Activated naive CD8-positive, alpha-beta T cell treated with anti-CD3 and anti-CD28 coated beads, Interleukin-2, amount 50 U/mL, for 24 hours (primary cell): ENCODE measurements at regions not wholly inside any gene's neighbourhood (a gene's known extent, or its start where the extent isn't known, plus 50 kb on each side); places are given as distances from the start of the nearest gene placed in this dataset.

Source experiments
- ATAC-seq: fragments of 150-1000 bp; cut with Tn5 transposase; one replicate; pipeline ENCODE4 v1.10.0; 2021
- DNase-seq: peaks from one replicate; pipeline ENCODE4 v3.0.0; 2021
- H3K27ac Mint-ChIP-seq: one replicate; pipeline ENCODE4 v1.8.0; 2021; ENCODE audit warnings: mild to moderate bottlenecking, mixed read lengths
- H3K27me3 Mint-ChIP-seq: one replicate; pipeline ENCODE4 v1.8.0; 2021; ENCODE audit warnings: mixed read lengths
- H3K36me3 Mint-ChIP-seq: one replicate; pipeline ENCODE4 v1.8.0; 2021; ENCODE audit warnings: low read depth, mixed read lengths
- H3K4me1 Mint-ChIP-seq: one replicate; pipeline ENCODE4 v1.8.0; 2021; ENCODE audit warnings: mixed read lengths
- H3K4me3 Mint-ChIP-seq: one replicate; pipeline ENCODE4 v1.8.0; 2021; ENCODE audit warnings: mild to moderate bottlenecking, moderate library complexity, mixed read lengths
- H3K9me3 Mint-ChIP-seq: one replicate; pipeline ENCODE4 v1.8.0; 2021; ENCODE audit warnings: mixed read lengths

DNA sequence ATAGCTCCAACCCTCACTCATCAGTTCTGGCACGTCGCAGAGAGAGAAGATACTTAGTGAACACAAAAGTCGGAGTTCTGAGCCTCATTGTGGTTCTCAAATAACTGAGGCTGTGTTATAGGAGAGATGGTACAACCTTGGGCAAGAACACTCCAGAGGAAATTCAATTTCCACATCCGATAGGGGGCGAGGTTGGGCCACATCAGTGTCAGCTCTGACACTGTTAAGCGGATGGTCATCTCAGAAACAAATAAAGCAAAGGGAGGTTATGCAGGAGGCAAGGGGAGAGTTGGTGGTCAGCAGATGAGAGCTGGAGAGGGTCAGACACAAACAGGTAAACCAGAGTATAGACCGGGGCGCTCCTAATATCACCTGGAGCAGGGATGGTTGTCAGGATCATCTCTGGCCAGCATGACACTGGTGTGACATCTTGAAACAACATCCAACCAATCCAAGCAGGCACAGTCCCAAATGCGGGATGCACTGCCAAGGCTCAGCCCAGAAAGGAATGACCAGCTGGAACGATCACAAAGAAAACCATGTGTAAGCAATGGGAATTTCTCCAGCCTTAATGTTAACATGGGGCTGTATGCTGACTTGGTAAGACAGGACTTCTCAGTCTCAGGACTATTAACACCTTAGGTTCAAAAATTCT is 331.8 kb downstream of the HACE1 start:
- no peak overlapping the region for H3K27ac Mint-ChIP-seq
- ATAC-seq (no peak), DNase-seq (peak; percentile 4)
- H3K4me1 Mint-ChIP-seq, result peaks cover 1% of the 10 kb centered on the region
- no peaks in the 10 kb centered on the region for H3K36me3 Mint-ChIP-seq
- H3K4me3 Mint-ChIP-seq, result no peak overlapping the region
- peaks cover 17% of the 10 kb centered on the region for H3K27me3 Mint-ChIP-seq
- H3K9me3 Mint-ChIP-seq, result no peaks in the 10 kb centered on the region

GRCh38 chr6:104527311-104527710 is 332.4 kb downstream of the HACE1 start:
- Mint-ChIP-seq H3K4me1 (peaks cover 1% of the 10 kb centered on the region), H3K36me3 (no peaks in the 10 kb centered on the region), H3K27me3 (peaks cover 17% of the 10 kb centered on the region), H3K9me3 (no peaks in the 10 kb centered on the region), H3K4me3 (no peak overlapping the region), H3K27ac (no peak overlapping the region)
- no peak for ATAC-seq
- DNase-seq, result no peak

GRCh38 chr6:104526376-104526775 is 333.3 kb downstream of the HACE1 start:
- Mint-ChIP-seq H3K36me3 (no peaks in the 10 kb centered on the region), H3K27ac (no peak overlapping the region), H3K4me3 (no peak overlapping the region), H3K27me3 (peaks cover 17% of the 10 kb centered on the region), H3K9me3 (no peaks in the 10 kb centered on the region), H3K4me1 (peaks cover 1% of the 10 kb centered on the region)
- DNase-seq, result no peak
- no peak for ATAC-seq

- H3K27ac Mint-ChIP-seq, result no peak overlapping the region
These were observed 333.9 kb downstream of the HACE1 start for GRCh38 chr6:104525677-104526322.

GRCh38 chr6:104522533-104522932 is 337.2 kb downstream of the HACE1 start:
- Mint-ChIP-seq H3K27me3 (peaks cover 23% of the 10 kb centered on the region), H3K4me3 (no peak overlapping the region), H3K27ac (no peak overlapping the region), H3K4me1 (peaks cover 1% of the 10 kb centered on the region), H3K9me3 (no peaks in the 10 kb centered on the region), H3K36me3 (no peaks in the 10 kb centered on the region)
- no peak for DNase-seq
- ATAC-seq, result no peak

More at GRCh38 chr6:104525677-104526322, 333.9 kb downstream of the HACE1 start:
- H3K4me3 Mint-ChIP-seq, result peak overlapping the region; percentile 49
- peaks cover 17% of the 10 kb centered on the region for H3K27me3 Mint-ChIP-seq
- H3K36me3 Mint-ChIP-seq, result no peaks in the 10 kb centered on the region
- no peaks in the 10 kb centered on the region for H3K9me3 Mint-ChIP-seq
- peaks cover 1% of the 10 kb centered on the region for H3K4me1 Mint-ChIP-seq
- ATAC-seq (peak; percentile 87), DNase-seq (peak; percentile 66)

DNA sequence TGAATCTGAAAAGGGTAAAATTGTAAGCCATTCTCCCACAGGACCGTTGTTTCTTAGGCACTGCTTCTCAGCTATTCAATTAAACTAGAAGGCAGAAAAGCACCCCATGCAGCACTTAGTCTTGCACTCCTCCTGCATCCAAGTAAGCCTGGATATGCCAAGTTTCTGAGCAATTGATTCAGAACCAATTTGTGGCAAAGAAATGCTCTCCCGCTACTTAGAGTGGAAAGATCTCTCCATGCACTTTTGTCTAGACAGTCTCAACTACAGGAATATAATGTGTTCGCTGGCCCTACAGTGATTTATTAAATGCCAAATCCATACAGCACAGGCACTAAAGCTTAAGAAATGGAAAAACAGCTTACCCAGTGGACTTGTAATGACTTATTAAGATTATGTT is 338.5 kb downstream of the HACE1 start:
- no peak for ATAC-seq
- peaks cover 1% of the 10 kb centered on the region for H3K4me1 Mint-ChIP-seq
- H3K9me3 Mint-ChIP-seq, result no peaks in the 10 kb centered on the region
- no peak for DNase-seq
- no peak overlapping the region for H3K4me3 Mint-ChIP-seq
- peaks cover 20% of the 10 kb centered on the region for H3K27me3 Mint-ChIP-seq
- no peaks in the 10 kb centered on the region for H3K36me3 Mint-ChIP-seq
- H3K27ac Mint-ChIP-seq, result no peak overlapping the region

- H3K36me3 Mint-ChIP-seq, result no peaks in the 10 kb centered on the region
- no peaks in the 10 kb centered on the region for H3K9me3 Mint-ChIP-seq
- H3K27ac Mint-ChIP-seq, result no peak overlapping the region
These were observed 340.2 kb downstream of the HACE1 start for GRCh38 chr6:104519566-104519965.

DNA sequence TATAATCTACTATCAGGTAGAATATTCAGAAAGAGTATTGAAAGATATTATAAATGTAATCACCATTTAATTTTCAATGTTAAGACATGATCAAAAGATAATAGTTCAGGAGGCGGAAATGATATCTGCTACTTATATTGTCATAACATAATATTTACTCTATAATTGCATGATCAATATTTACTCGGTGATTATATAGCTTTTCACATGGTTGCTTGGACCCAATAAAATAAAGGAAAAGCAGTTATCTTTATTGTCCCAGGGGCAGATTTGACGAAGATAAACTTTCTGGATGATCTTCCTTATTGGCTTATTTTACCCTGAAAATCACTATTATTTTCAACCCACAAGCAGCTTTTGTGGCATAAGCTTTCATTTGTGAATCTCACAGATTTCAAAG is 350.4 kb downstream of the HACE1 start:
- DNase-seq (no peak), ATAC-seq (no peak)
- Mint-ChIP-seq H3K9me3 (no peaks in the 10 kb centered on the region), H3K4me1 (no peaks in the 10 kb centered on the region), H3K27me3 (peaks cover 2% of the 10 kb centered on the region), H3K27ac (no peak overlapping the region), H3K36me3 (no peaks in the 10 kb centered on the region), H3K4me3 (no peak overlapping the region)

More at GRCh38 chr6:104519566-104519965, 340.2 kb downstream of the HACE1 start:
- DNase-seq (no peak), ATAC-seq (no peak)
- Mint-ChIP-seq H3K4me3 (no peak overlapping the region), H3K4me1 (no peaks in the 10 kb centered on the region), H3K27me3 (peaks cover 13% of the 10 kb centered on the region)

- Mint-ChIP-seq H3K36me3 (no peaks in the 10 kb centered on the region), H3K27me3 (peaks cover 2% of the 10 kb centered on the region), H3K27ac (no peak overlapping the region), H3K4me3 (no peak overlapping the region), H3K9me3 (no peaks in the 10 kb centered on the region), H3K4me1 (no peaks in the 10 kb centered on the region)
- ATAC-seq (no peak), DNase-seq (no peak)
These were observed 353.3 kb downstream of the HACE1 start for GRCh38 chr6:104506429-104506828.

DNA sequence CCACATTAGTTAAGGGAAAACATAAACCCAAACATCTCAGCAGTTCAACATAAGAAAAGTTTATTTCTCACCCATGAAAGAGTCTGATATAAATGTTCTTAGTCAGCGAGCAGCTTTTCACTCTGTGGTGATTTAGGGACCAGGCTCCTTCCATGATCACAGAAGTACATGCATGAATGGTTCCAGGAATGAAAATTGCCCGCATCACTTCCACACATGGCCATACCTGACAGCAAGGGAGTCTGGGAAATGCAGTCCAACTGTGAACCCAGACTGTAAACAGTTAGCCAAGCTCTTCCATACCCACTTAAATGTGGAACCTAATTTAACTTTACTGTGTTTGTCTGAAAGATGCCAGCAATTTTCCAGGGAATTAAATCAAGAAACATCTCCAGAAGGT is 353.9 kb downstream of the HACE1 start:
- ATAC-seq (no peak), DNase-seq (no peak)
- Mint-ChIP-seq H3K27ac (no peak overlapping the region), H3K36me3 (no peaks in the 10 kb centered on the region), H3K9me3 (no peaks in the 10 kb centered on the region), H3K4me1 (no peaks in the 10 kb centered on the region), H3K27me3 (peaks cover 2% of the 10 kb centered on the region), H3K4me3 (no peak overlapping the region)

- no peaks in the 10 kb centered on the region for H3K27me3 Mint-ChIP-seq
- H3K4me1 Mint-ChIP-seq, result no peaks in the 10 kb centered on the region
- ATAC-seq, result no peak
- DNase-seq, result no peak
- H3K9me3 Mint-ChIP-seq, result no peaks in the 10 kb centered on the region
- no peak overlapping the region for H3K27ac Mint-ChIP-seq
- H3K36me3 Mint-ChIP-seq, result no peaks in the 10 kb centered on the region
- H3K4me3 Mint-ChIP-seq, result no peak overlapping the region
These were observed 359.5 kb downstream of the HACE1 start for GRCh38 chr6:104500265-104500664.

DNA sequence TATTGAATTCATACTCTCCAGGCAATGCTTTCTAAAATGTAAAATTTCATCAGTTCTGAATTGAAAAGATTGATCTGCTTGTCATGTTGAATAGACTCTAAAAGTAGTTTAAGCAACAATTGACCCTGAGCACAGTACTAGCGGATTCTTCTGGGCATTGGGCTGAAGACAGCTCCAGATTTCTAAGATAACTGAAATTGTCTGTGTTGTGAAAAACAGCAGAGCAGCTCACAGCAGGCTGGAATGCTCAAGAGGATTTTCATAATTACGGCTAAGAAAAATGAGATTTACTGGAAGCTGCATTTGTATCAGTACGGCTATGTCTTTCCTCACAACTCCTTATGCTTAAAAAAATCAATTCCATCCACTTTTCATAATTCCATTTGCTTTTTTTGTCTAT is 373.7 kb downstream of the HACE1 start:
- no peaks in the 10 kb centered on the region for H3K4me1 Mint-ChIP-seq

DNA sequence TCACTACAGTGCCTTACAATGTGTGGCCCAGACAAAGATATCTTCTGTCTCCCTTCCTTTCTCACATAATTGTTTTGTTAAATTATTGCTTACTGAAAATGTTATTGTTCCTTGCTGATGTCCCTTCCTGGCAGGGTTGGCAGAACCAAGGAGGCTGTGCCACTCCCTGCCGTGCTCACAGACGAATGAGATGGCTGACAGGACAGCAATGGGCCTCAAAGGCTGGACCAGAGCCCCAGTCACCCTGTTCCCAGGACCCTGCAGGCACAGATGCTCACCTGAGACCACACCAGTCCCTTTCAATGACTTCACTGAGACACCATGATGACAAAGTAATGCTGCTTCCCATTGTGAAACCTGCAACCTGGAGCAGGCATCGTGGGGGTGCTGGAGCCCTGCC is 375.1 kb downstream of the HACE1 start:
- Mint-ChIP-seq H3K9me3 (no peaks in the 10 kb centered on the region), H3K36me3 (no peaks in the 10 kb centered on the region), H3K4me3 (no peak overlapping the region), H3K4me1 (no peaks in the 10 kb centered on the region), H3K27me3 (no peaks in the 10 kb centered on the region), H3K27ac (no peak overlapping the region)
- no peak for DNase-seq
- ATAC-seq, result no peak

More for the DNA sequence above, 373.7 kb downstream of the HACE1 start:
- Mint-ChIP-seq H3K9me3 (no peaks in the 10 kb centered on the region), H3K27ac (no peak overlapping the region), H3K36me3 (no peaks in the 10 kb centered on the region), H3K4me3 (no peak overlapping the region), H3K27me3 (no peaks in the 10 kb centered on the region)
- DNase-seq, result no peak
- no peak for ATAC-seq

DNA sequence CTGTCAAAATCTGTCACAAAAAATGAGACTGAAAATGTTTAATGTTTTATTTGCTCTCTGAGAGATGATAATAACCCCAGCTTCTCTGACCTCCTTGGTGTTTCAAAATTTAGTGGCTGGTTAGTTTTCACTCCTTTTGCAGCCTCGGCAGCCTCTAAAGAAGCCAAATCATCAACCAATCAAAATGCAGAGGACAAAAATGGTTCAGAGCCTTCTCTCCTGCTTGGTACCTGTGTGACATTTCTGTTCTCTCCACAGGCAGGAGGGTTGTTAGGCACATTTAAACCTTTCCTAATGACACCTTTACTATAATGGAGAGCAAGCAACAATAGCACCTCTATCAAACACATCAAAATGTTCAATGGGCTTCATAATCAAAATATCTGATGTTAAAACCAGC is 375.5 kb downstream of the HACE1 start:
- H3K4me1 Mint-ChIP-seq, result no peaks in the 10 kb centered on the region
- H3K27ac Mint-ChIP-seq, result no peak overlapping the region
- H3K9me3 Mint-ChIP-seq, result no peaks in the 10 kb centered on the region
- no peak overlapping the region for H3K4me3 Mint-ChIP-seq
- ATAC-seq (no peak), DNase-seq (no peak)
- H3K36me3 Mint-ChIP-seq, result no peaks in the 10 kb centered on the region
- H3K27me3 Mint-ChIP-seq, result no peaks in the 10 kb centered on the region

- DNase-seq (no peak), ATAC-seq (no peak)
- no peak overlapping the region for H3K4me3 Mint-ChIP-seq
- no peaks in the 10 kb centered on the region for H3K4me1 Mint-ChIP-seq
- H3K27me3 Mint-ChIP-seq, result no peaks in the 10 kb centered on the region
- H3K36me3 Mint-ChIP-seq, result no peaks in the 10 kb centered on the region
- H3K9me3 Mint-ChIP-seq, result no peaks in the 10 kb centered on the region
- H3K27ac Mint-ChIP-seq, result no peak overlapping the region
These were observed 376.4 kb downstream of the HACE1 start for GRCh38 chr6:104483225-104483834.
